Muscle layer of duodenum (tissue), 2 donors: ENCODE measurements at regions not wholly inside any gene's neighbourhood (a gene's known extent, or its start where the extent isn't known, plus 50 kb on each side); places are given as distances from the start of the nearest gene placed in this dataset.

Source experiments
- H3K27ac ChIP-seq: one replicate; pipeline ENCODE4 v1.7.0; 2013; ENCODE audit warnings: mild to moderate bottlenecking, low read length
- H3K27me3 ChIP-seq: one replicate; pipeline ENCODE4 v1.7.0; 2013; ENCODE audit warnings: low read depth, mild to moderate bottlenecking, control low read depth, low read length
- H3K36me3 ChIP-seq, 2 donors: one replicate each; pipeline ENCODE4 v1.7.0; 2013; ENCODE audit warnings: low read length in 2 of 2, control low read depth in 1 of 2, mild to moderate bottlenecking in 1 of 2; ENCODE audit not compliant: insufficient read depth in 2 of 2, control insufficient read depth in 1 of 2
- H3K4me1 ChIP-seq, 2 donors: one replicate each; pipeline ENCODE4 v1.7.0; 2013; ENCODE audit warnings: low read length in 2 of 2, mild to moderate bottlenecking in 2 of 2, control low read depth in 1 of 2, moderate library complexity in 1 of 2; ENCODE audit not compliant: insufficient read depth in 2 of 2, control insufficient read depth in 1 of 2
- H3K4me3 ChIP-seq, 2 donors: one replicate each; pipeline ENCODE4 v1.7.0; 2013; ENCODE audit warnings: low read length in 2 of 2, low read depth in 1 of 2, mild to moderate bottlenecking in 1 of 2
- H3K9me3 ChIP-seq, 2 donors: one replicate each; pipeline ENCODE4 v1.7.0; 2013; ENCODE audit warnings: low read length in 2 of 2, control low read depth in 1 of 2, mild to moderate bottlenecking in 1 of 2; ENCODE audit not compliant: control insufficient read depth in 1 of 2
- donor health status: healthy.

GRCh38 chr2:118558846-118559245 is 288.6 kb downstream of the EN1 start:
- H3K27ac ChIP-seq, result no peak overlapping the region
- no peaks in the 10 kb centered on the region for H3K27me3 ChIP-seq
- no peaks in the 10 kb centered on the region for H3K4me1 ChIP-seq
- no peaks in the 10 kb centered on the region for H3K9me3 ChIP-seq
- no peaks in the 10 kb centered on the region for H3K36me3 ChIP-seq
- H3K4me3 ChIP-seq, result no peak overlapping the region

- no peaks in the 10 kb centered on the region for H3K4me1 ChIP-seq
- H3K36me3 ChIP-seq, result no peaks in the 10 kb centered on the region
- no peak overlapping the region for H3K27ac ChIP-seq
- H3K4me3 ChIP-seq, result no peak overlapping the region
- no peaks in the 10 kb centered on the region for H3K9me3 ChIP-seq
- H3K27me3 ChIP-seq, result no peaks in the 10 kb centered on the region
Observed at GRCh38 chr2:118557791-118558190, 289.7 kb downstream of the EN1 start.

DNA sequence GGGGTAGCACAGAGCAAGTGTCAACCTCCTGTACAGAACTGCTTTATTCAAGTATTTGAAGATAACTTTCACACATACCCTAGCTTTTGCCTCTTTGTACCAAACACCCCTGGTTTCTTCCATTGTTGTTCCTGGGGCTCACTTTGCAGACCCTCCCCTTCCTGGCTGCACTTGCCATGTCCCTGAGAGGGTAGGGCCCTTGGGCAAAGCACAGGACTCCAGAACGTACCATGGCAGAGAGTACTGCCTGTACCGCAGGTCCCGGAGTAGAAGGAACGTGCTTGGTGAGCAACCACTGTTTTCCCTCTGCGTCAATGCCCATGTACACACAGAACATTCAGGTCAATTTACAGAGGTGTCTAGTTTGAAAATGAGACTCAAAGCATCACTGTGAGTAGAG is 290.4 kb downstream of the EN1 start:
- H3K27ac ChIP-seq, result no peak overlapping the region
- no peak overlapping the region for H3K4me3 ChIP-seq
- no peaks in the 10 kb centered on the region for H3K36me3 ChIP-seq
- H3K9me3 ChIP-seq, result no peaks in the 10 kb centered on the region
- no peaks in the 10 kb centered on the region for H3K4me1 ChIP-seq
- H3K27me3 ChIP-seq, result no peaks in the 10 kb centered on the region

DNA sequence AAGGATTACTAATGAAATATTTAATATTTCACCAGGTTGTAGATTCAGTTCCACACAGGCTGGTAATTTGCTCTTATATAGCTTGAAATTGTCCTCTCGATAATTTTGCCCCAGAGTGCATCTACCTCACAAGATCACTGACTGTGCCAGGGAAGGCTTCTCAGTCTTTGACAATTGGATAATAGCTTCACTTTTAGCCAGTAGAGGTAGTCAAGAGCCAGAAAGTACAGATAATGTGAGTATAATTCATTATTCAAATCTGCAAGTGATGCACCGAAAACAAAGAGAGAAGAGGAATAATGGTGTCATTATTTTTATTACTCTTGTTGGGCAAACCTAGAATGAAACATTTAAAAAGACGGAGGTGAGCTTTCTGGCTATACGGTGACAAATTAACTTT is 292.8 kb downstream of the EN1 start:
- Histone ChIP-seq H3K27me3 (no peaks in the 10 kb centered on the region), H3K27ac (no peak overlapping the region), H3K4me3 (no peak overlapping the region), H3K4me1 (no peaks in the 10 kb centered on the region), H3K9me3 (no peaks in the 10 kb centered on the region), H3K36me3 (no peaks in the 10 kb centered on the region)

GRCh38 chr2:118549503-118549902 is 297.9 kb downstream of the EN1 start:
- Histone ChIP-seq H3K27ac (no peak overlapping the region), H3K9me3 (no peaks in the 10 kb centered on the region), H3K4me3 (no peak overlapping the region), H3K4me1 (no peaks in the 10 kb centered on the region), H3K36me3 (no peaks in the 10 kb centered on the region), H3K27me3 (no peaks in the 10 kb centered on the region)

GRCh38 chr2:118548880-118549488 is 298.5 kb downstream of the EN1 start:
- no peaks in the 10 kb centered on the region for H3K27me3 ChIP-seq
- H3K4me3 ChIP-seq, result no peak overlapping the region

DNA sequence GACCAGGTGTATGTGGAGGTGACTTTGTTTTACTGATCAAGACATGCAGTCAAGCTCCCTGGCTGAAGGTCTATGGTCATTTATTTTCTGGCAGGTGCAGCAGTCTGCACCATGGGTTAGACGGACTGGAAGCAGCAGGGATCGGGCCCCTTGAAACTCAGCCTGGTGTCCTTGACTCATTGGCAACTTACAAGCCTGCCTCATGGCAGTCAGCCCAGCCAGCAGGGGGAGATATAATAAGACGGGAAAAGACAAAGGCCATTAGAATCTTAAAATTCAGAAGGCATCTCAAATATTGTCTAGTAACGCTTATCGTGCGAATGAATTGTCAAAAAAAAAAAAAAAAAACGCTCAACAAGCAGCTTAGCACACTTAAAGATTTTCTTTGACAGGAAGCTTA is 308.2 kb downstream of the EN1 start:
- H3K36me3 ChIP-seq, result no peaks in the 10 kb centered on the region
- H3K4me1 ChIP-seq, result no peaks in the 10 kb centered on the region
- no peaks in the 10 kb centered on the region for H3K27me3 ChIP-seq
- H3K9me3 ChIP-seq, result no peaks in the 10 kb centered on the region
- no peak overlapping the region for H3K4me3 ChIP-seq
- H3K27ac ChIP-seq, result no peak overlapping the region

More at GRCh38 chr2:118548880-118549488, 298.5 kb downstream of the EN1 start:
- Histone ChIP-seq H3K27ac (no peak overlapping the region), H3K9me3 (no peaks in the 10 kb centered on the region), H3K36me3 (no peaks in the 10 kb centered on the region), H3K4me1 (no peaks in the 10 kb centered on the region)

GRCh38 chr2:118536306-118536705 is 311.1 kb downstream of the EN1 start:
- no peaks in the 10 kb centered on the region for H3K9me3 ChIP-seq
- H3K27ac ChIP-seq, result no peak overlapping the region
- H3K27me3 ChIP-seq, result no peaks in the 10 kb centered on the region
- no peaks in the 10 kb centered on the region for H3K4me1 ChIP-seq
- H3K36me3 ChIP-seq, result no peaks in the 10 kb centered on the region
- no peak overlapping the region for H3K4me3 ChIP-seq

DNA sequence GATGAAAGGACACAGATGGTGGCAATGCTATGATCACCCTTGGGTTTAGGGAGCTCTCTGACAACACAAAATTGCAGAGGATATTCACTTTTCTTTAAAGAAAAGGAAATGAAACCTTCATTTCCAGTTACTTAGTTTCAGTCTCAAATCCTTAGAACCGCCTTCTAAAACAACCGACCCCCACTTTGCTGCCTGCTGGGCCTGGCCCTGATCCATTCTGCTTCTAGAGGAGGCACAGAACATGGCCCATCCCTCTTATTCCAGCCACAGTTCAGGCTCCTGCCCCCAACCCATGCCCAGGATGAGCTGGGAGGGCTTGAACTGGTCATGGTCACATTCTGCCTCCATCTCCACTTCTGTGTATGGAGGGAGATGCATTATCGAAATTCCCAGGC is 311.6 kb downstream of the EN1 start:
- H3K27ac ChIP-seq, result no peak overlapping the region
- H3K27me3 ChIP-seq, result no peaks in the 10 kb centered on the region
- no peaks in the 10 kb centered on the region for H3K36me3 ChIP-seq
- no peak overlapping the region for H3K4me3 ChIP-seq
- H3K4me1 ChIP-seq, result no peaks in the 10 kb centered on the region
- no peaks in the 10 kb centered on the region for H3K9me3 ChIP-seq

DNA sequence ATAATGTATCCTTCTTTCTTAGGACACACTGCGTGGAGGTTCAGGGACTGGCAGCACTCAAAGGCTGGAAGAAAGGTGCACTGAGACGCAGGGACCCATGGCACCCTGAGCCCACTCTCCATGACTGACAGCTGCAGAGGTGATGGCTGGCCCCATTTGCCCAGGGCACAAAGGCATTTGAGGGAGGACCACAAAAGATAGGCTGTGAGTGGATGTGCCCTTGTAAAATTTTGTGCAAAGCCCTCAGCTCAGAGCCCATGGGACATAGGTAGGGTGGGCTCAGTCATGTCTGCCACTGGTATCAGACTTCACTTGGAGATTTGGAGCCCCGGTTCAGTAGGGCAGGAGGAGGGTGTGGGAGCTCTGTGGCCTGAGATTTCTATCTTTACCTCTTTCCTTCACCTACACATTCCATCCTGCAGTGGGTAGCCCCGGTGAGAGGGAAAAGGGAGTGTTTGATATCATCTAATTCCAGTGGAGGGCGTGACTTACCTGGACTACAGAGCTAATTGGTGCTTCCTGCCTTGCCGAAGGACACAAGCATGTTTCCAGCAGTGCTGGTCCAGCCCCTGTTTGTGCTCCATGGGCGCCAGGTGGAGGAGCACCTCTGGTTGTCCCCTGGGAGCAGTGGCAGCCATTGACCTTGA is 312.2 kb downstream of the EN1 start:
- H3K27ac ChIP-seq, result no peak overlapping the region
- no peaks in the 10 kb centered on the region for H3K36me3 ChIP-seq
- H3K4me1 ChIP-seq, result no peaks in the 10 kb centered on the region
- no peaks in the 10 kb centered on the region for H3K27me3 ChIP-seq
- H3K4me3 ChIP-seq, result no peak overlapping the region
- no peaks in the 10 kb centered on the region for H3K9me3 ChIP-seq

- Histone ChIP-seq H3K9me3 (no peaks in the 10 kb centered on the region), H3K27me3 (no peaks in the 10 kb centered on the region), H3K4me3 (no peak overlapping the region), H3K36me3 (no peaks in the 10 kb centered on the region), H3K4me1 (no peaks in the 10 kb centered on the region), H3K27ac (no peak overlapping the region)
Observed at GRCh38 chr2:118530976-118531375, 316.5 kb downstream of the EN1 start.
